HG03060 (cell line): ENCODE measurements at regions not wholly inside any gene's neighbourhood (a gene's known extent, or its start where the extent isn't known, plus 50 kb on each side); places are given as distances from the start of the nearest gene placed in this dataset.

Source experiments
- ATAC-seq: cut with Tn5 transposase; IDR thresholded peaks from one replicate; pipeline ENCODE4 v1.9.1; 2021; ENCODE audit warnings: low read depth, moderate number of reproducible peaks; ENCODE audit not compliant: unreplicated experiment

- ATAC-seq = no peak
Observed at GRCh38 chr15:70411143-70411863, 313.6 kb upstream of the TLE3 start.

- no peak for ATAC-seq
Observed at GRCh38 chr15:70410371-70410985, 312.8 kb upstream of the TLE3 start.

GRCh38 chr15:70409388-70409787, 311.7 kb upstream of the TLE3 start:
- no peak for ATAC-seq

- no peak for ATAC-seq
Observed at GRCh38 chr15:70407955-70408354, 310.2 kb upstream of the TLE3 start.

- ATAC-seq = no peak
Observed at GRCh38 chr15:70407336-70407670, 309.6 kb upstream of the TLE3 start.

GRCh38 chr15:70406617-70407335, 309.1 kb upstream of the TLE3 start:
- ATAC-seq = no peak

GRCh38 chr15:70401709-70402108, 304.0 kb upstream of the TLE3 start:
- no peak for ATAC-seq

- ATAC-seq = no peak
Observed at GRCh38 chr15:70400766-70401541, 303.2 kb upstream of the TLE3 start.

- ATAC-seq = no peak
Observed at GRCh38 chr15:70399204-70399603, 301.5 kb upstream of the TLE3 start.

- no peak for ATAC-seq
Observed at GRCh38 chr15:70398694-70399093, 301.0 kb upstream of the TLE3 start.

- no peak for ATAC-seq
Observed at GRCh38 chr15:70396807-70397206, 299.1 kb upstream of the TLE3 start.

- ATAC-seq = no peak
Observed at GRCh38 chr15:70395164-70395563, 297.4 kb upstream of the TLE3 start.

GRCh38 chr15:70390723-70391122, 293.0 kb upstream of the TLE3 start:
- no peak for ATAC-seq

- no peak for ATAC-seq
Observed at GRCh38 chr15:70387993-70388392, 290.3 kb upstream of the TLE3 start.

- no peak for ATAC-seq
Observed at GRCh38 chr15:70387081-70387480, 289.4 kb upstream of the TLE3 start.

GRCh38 chr15:70385711-70386110, 288.0 kb upstream of the TLE3 start:
- no peak for ATAC-seq

- ATAC-seq = no peak
Observed at GRCh38 chr15:70385052-70385451, 287.3 kb upstream of the TLE3 start.

- no peak for ATAC-seq
Observed at GRCh38 chr15:70383856-70384255, 286.1 kb upstream of the TLE3 start.

GRCh38 chr15:70382762-70383458, 285.2 kb upstream of the TLE3 start:
- ATAC-seq = no peak

- ATAC-seq = no peak
Observed at GRCh38 chr15:70382009-70382749, 284.5 kb upstream of the TLE3 start.
